GM21515 (cell line): ENCODE measurements at regions not wholly inside any gene's neighbourhood (a gene's known extent, or its start where the extent isn't known, plus 50 kb on each side); places are given as distances from the start of the nearest gene placed in this dataset.

Experiments
- ATAC-seq: cut with Tn5 transposase; IDR thresholded peaks from one replicate; pipeline ENCODE4 v1.9.1; 2021; ENCODE audit not compliant: unreplicated experiment

DNA sequence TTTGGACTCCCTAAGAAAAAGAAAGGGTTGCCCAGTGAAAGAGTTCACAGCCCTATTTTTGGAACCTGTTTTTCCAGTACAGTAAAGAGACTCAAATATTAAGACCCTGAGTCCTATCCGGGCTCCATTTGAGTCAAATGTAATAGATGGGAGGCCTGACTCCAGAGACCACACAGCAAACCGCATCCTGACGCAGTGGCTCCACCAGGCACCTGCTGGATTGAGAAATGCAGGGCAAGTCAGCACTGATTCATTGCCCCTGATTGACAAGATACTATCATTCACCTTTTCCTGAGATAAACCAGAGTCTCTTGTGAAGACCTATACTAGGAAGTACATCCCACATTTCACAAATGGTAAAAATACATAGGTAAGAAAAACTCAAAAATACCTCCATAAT, 715.7 kb upstream of the SOX9 start:
- no peak for ATAC-seq

DNA sequence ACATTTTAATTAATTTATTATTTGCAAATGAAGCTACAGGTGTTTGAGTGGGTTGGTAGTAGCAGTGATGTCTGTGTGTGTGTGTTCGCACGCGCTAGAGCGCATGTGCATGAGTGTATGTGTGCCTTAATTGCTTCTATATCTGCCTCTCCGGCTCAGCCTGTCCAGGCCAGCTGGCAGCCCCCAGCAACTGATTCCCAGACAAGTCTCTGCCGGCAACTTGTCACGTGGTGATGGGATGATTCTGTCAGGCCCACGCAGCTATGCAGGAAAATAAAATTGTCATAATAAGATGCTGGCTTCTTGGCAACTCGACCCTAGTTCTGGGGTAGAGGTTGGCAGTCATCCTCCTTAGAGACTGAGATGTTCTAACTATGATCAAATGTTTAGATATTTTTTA, 712.8 kb upstream of the SOX9 start:
- ATAC-seq: no peak

DNA sequence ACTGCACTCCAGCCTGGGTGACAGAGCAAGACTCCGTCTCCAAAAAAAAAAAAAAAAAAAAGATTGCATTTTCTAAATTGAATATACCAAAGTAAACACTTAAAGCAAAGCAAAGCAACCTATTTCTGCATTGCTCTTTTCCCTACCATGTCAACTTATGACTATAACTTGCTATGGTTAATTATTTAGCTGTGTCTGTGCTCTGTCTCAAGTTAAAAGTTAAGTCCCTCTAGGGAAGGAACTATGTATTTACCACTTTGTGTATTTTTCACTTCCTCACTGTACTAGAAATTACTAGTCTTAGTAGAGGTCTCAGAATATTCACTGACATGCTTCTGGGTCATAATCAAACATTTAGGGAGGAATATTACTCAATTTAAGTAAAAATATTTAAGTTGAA, 711.7 kb upstream of the SOX9 start:
- no peak for ATAC-seq

DNA sequence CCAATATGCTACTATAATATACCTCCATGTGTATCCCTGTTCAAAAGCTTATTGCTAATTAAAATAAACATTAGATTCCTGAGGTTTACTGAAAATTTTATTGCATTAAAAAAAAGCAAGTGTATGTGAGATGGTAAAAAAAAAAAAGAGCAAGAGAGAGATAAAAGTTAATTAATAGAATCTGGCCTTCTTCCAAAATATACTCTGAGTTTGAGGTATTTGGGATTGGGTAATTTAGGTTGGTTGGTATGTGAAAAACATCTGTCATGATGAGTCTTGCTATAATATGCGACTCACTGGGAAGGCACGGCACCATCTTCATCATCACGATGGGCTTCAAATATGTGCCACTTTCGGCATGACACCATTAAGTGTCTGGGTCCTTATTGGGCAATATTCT, 711.1 kb upstream of the SOX9 start:
- no peak for ATAC-seq

DNA sequence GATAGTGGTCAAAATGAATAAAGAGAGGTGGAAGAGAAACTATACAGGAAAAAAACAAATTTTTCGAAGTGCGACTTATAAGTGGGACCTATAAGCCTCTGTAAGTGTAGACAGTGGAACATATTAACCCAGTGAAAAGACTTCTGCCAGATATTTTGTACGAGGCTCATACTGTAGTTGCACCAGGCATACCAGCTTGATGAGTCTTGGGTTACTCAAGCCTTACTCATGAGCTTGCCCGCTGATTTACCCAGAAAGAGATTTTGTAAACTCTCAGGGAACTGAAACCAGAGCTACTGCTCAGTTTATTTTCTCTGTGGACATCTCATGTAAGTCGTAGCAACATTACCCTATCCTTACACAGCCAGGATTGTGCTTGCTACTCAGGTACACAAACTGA, 708.0 kb upstream of the SOX9 start:
- ATAC-seq: no peak

DNA sequence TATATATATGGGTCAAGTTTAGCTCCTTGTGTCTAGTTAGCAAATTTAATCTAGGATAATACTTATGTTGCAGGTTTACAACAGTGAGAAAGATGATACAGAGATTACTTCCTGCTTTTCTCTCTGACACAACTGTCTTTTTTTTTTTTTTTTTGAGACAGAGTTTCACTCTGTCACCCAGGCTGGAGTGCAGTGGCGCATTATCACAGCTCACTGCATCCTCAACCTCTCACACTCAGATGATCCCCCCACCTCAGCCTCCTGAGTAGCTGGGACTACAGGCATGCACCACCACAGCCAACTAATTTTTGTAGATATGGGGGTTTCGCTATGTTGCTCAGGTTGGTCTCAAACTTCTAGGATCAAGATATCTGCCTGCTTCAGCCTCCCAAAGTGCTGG, 706.9 kb upstream of the SOX9 start:
- ATAC-seq: no peak

DNA sequence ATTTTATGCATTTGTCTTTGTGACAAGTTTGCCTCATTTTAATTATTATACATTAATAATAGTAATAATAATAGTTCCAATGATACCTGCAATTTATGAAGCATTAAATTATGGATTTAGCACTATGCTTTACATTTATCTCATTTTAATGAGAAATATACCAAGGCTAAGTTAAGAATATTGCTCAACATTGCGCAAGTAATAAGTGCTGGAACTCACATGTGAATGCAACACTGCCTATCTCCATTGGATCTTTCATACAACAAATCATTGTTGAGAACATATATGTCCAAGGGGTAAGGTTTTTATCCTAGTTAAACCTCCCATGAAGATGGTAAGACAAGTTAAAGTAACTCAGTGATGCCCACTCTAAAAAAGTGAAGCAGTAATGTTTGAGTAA, 703.7 kb upstream of the SOX9 start:
- ATAC-seq: no peak

DNA sequence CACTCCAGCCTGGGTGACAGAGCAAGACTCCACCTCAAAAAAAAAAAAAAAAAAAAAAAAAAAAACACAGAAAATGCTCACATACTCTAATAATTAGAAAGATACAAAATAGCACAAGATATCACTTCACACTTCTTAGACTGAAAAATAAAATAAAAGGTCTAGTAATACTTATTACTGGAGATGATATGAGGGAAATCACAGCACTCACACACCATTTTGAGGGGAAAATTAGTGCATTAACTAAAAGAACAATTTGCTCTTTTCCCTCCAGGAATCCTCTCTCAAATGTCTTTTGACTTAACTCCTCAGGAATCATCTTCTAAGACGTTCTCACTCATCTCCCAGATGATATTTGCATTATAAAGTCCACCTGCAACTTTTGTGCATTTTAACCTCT, 697.9 kb upstream of the SOX9 start:
- no peak for ATAC-seq

DNA sequence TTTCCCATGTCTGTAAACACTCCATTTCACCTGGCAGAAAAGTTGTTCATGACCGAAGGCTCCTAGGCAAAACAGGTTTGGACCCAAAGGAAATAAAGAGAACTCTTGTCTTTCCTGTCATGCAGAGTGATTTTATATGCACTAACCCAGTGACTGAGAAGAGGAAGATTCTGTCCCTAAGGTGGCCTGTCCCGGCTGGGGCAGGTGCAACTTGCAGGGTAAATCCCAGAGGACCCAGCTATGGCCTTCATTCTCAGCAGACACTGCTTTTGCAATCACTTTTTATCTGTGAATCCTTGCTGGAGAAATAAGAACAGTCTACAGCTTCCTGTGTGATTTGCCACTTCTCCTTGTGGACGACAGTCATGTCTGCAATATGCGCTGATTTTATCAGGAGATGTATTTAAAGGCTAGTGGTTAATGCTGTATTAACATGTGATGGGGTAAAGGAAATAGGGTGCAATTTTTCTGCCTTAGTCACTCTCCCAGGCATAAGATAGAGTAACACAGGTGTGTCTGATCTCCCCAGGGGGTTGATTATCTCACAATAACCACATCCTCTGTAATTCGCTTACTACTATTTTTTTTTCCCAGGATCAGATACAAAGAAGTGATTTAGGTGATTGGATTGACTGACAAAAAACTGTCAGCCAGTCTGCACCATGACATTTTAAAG, 696.8 kb upstream of the SOX9 start:
- no peak for ATAC-seq

DNA sequence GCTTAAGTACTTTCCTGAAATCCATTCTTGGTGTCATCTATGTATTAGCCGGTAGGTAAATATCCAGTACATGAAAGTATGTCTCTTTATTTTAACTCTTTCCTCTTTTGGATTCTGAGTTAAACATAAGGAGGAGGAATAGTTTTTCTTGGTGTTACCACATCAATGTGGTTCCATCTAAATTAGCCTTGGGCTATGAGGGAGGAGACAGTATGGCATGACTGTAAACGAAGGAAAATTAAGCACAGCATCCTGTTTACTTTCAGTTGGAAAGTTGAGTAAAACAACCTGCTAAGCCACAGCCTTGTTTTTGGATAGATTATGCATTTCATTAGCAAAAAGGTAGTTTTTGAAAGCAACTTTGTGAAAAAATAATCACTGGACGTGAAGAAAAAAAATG, 693.0 kb upstream of the SOX9 start:
- no peak for ATAC-seq

DNA sequence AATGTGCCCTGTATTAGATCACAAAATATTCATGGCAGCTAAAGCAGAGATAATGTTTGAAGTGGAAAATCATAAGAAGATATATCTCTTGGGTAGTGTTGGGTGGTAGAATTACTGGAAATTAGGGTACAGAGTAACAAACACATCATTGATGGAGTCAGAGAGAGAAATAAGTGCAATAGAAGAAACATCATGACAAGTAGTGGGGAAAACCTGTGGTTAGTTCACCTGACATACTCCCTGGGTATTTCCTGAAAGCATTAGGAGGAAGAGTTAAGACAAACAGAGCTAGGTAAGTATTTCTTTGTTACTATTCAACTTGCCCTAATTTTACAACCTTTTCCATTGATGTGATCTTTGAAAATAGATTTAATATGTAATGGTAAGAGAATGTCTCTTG, 691.9 kb upstream of the SOX9 start:
- no peak for ATAC-seq

DNA sequence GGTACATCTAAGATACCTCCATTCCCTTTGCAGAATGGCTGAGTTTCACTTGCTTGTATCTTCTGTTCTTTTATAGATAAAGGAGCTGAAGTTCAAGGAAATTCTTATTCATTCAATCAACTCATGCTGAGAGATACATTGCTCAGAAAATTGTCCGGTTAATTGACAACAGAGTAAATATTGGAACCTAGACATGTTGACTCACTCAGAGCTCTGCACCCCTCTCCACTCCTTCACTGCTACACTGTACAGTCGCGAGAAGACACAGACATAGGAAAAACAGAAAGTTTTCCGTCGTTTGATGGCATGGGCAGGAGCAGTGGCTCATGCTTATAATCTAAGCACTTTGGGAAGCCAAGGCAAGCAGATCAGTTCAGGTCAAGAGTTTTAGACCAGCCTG, 690.5 kb upstream of the SOX9 start:
- no peak for ATAC-seq

DNA sequence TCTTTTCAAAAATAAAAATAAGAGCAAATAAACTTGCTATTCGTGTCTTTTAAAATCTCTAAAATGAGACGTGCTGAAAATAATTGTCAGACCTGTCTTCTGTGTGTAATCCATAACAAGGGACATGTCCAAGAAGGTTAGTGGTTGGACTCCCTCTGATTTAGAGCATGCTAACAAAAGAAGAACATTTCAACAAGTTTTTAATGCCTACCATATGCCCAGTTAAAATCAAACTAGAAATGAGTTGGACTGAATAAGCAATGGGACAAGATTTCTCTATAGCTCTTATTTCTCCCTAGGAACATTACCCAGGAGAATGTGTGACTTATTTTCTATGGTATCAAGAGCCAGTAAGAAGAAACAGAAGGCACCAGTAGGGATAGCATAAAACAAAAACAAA, 689.7 kb upstream of the SOX9 start:
- ATAC-seq: no peak

DNA sequence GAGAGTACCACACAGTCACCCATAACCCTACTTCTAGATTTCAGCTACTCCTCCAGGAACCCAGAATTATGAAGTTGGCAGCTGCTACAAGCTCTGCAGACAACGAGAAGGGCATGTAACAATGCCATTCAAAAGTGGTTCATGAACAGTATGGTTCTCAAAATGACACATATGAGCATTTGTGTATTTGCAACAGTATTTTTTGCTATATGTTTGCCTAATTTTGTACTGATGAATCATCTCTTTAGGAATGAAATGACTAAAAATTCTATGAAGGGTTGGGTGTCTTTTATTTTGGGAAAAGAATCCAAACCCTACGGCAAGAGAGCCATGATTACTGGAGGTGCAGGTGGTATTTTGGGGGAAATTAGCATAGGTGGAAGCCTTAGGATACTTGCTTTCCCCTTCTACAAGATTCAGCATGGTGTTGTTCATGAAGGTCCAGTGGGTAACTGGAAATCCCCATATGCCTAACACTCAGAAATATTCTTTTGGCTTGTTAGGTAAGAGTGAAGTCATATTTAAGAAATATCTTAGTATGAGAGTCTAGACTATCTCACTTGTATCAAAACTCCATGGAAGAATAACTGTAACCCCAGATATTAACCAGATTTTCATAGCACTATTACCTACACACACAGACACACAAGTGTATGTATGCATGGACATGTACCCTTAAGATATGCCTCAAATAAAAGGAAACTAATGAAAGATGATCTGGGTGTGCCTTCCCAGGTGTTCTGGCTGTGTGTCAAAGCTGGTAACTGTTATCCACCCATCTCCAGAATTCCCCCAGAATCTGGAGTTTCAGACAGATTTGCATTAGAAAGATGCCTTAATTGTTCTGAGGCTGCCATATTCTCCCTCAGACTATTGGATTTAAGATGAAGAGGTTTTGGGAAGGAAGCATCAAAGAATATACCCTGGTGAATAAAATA, 688.2 kb upstream of the SOX9 start:
- no peak for ATAC-seq

DNA sequence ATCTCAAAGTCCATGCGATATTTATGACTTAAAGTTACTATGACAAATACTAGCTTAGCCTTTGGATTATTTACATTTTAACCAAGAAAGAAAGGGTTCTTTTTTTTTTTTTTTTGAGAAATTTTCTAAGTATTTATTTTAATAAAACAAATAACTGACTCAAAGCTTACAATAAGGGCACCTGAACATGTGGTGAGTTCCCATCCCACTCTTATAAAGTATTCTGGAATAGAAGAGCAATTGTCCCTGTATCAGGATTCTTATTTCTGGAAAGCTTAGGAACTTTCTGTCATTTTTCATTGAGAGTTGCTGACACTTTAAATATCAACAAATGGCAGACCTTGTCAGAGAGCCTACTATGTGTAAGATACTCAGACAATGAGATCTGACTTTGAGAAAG, 686.1 kb upstream of the SOX9 start:
- no peak for ATAC-seq

DNA sequence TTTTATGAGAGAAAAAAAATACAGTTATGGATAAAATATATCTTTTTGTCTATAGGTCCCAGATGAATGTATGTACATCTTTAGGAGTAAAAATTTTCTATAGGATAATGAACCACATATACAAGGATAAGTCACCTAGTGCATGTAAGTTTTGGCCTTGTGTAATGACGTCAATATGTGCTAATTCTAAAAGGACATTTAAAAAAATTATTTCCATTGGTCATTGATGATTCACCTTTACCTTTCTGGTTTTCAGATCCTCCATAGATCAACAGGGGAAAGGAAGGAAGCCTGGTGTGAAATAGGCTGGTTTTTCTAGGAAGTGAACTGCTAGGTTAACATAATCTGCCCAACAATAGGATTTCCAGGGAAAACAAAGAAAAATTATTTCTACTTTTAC, 684.3 kb upstream of the SOX9 start:
- ATAC-seq: no peak

DNA sequence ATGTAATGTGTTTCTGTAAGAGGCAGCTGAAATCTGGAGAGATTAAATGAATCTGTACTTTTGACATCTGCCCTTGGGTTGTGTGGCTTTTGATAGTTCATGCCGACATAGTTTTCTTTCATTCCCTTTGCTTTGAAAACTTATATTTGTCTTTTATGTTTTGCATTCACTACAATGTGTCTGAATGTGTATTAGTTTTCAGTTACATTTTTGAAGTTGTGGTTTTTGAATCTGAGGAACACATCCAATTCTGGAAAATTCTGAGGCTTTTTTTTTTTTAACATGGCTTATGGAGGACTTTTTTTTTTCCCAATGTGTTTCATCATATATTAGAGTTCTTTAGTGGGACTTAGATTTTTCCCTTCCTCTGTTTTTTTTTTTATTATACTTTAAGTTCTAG, 683.7 kb upstream of the SOX9 start:
- ATAC-seq: no peak

DNA sequence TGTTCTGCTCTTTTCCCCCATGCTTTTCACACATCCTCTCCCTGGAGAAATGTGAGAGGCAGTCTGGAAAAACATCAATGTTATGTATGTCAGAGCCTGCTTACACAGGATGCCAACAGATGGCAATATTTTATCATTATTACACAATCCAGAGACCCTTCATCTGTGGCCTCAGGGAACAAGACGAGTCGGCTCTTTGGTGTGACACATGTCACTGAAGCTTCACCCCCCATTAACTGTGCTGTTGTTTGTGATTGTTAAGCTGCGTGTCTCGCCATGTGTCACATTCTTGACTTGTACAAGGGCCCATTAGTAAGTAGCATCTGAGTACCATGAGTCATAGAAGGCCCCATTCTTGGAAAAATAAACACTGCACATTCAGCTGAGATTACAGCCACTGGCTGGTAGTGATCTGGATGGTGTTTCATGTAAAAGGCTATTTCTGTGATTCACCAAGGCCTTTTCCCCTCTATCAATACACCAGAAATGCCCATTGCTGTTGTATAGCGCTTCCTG, 682.1 kb upstream of the SOX9 start:
- ATAC-seq: no peak

DNA sequence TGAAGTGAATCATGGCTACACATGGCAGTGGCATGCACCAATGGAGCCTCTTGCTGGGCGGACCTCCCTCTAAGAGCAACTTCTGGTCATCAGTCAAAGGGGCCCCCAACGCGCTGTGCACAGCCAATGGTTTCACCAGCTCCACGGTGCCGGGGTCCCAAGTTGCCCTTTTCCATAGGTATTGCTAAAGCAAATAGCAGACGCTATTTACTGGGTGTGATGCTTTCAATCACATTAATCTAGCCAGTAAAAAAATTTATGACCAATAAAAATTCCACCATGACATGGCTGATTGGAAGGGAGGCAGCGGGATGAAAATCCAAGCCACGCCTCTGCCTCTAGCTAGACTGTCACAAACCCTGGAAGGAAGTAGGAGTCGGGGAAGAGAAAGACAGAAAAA, 680.3 kb upstream of the SOX9 start:
- ATAC-seq: no peak

DNA sequence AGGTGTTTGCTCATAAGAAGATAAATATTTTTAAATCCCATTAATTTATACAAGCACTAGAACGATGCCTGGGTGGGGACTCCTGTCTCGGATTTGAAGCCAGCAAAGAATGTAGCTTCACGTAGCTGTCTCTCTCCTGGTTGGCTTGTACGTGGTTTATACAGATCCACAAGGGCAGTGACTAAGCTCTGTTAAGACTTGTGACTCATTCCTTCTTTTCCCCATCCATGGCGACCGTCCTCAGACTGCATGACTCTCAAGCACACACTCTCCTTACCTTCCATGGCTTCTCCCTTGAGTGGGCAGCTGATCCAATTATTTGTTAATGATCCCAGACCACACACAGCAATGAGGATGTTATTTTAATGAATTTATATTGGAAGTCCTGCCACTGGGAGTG, 679.7 kb upstream of the SOX9 start:
- ATAC-seq: no peak

DNA sequence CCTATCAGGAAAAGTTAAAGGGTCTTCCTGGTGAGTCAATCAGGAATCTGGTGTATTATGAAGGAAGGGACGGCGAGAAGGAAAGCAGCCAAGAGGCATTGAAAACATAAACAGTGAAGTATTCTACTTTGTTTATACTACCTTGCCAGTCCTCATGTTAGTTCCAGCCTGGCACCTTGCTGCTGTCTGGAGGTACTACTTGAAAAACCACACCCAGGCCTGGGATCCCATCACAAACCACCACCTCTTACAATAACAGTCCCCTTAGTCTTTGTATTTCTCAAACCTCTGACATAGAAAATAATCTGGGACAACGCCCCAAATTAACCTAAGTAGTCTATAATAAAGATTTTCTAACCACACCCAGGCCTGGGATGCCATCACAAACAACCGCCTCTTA, 676.7 kb upstream of the SOX9 start:
- no peak for ATAC-seq

DNA sequence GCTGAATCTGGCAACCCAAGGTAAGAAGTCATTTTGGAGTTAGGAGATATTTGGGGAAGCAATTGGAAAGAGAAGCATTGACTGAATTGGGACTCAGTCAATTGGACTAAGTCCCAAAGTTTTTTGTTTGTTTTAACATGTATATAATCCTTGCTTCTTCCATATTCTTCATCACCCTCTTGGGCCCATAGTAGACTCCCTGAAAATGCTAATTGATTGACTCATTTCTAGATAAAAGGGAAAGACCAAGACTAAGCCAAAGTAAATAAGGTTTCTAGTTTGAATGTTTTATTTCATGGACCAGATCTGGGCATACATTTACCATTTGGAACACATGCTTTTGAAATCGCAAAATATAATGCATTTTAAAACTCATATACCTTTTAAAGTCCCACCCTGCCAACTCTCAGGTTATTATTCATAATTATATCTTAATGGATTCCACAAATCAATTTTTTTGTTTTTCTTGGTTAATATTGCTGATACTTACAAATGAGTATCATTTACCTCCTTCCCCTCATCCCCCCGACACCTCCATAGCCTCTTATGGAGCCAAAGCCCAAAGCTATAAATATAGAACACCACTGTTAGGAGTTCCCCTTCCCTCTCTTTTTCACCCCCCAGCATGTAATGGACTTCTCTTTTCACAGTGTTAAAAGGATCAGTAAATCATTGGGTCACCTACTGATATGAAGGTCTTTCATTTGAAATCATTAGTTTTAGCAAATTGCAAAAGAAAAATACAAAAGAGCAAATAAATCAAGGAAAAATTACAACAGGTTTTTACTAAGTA, 674.0 kb upstream of the SOX9 start:
- ATAC-seq: no peak
